Liver (tissue), 8 donors: ENCODE measurements at regions not wholly inside any gene's neighbourhood (a gene's known extent, or its start where the extent isn't known, plus 50 kb on each side); places are given as distances from the start of the nearest gene placed in this dataset.

ENCODE experiments used
- DNase-seq: peaks from one replicate; pipeline ENCODE4 v3.0.0-alpha.2; 2017; ENCODE audit warnings: low spot score
- H3K27ac ChIP-seq, 2 donors: one replicate each; pipeline ENCODE4 v1.7.0; 2013; ENCODE audit warnings: inconsistent platforms in 2 of 2, low read length in 2 of 2, control low read depth in 1 of 2, low read depth in 1 of 2, mild to moderate bottlenecking in 1 of 2
- H3K27me3 ChIP-seq, 4 donors: one replicate each; pipeline versions ENCODE4 v1.6.1 to v1.7.0; 2013; ENCODE audit warnings: low read length in 3 of 4, inconsistent platforms in 1 of 4, mild to moderate bottlenecking in 1 of 4, moderate library complexity in 1 of 4; ENCODE audit not compliant: control insufficient read depth in 4 of 4, insufficient read depth in 4 of 4
- H3K36me3 ChIP-seq, 4 donors: one replicate each; pipeline versions ENCODE4 v1.6.1 to v1.7.0; 2013; ENCODE audit warnings: low read length in 3 of 4, mild to moderate bottlenecking in 3 of 4, low read depth in 1 of 4, moderate library complexity in 1 of 4; ENCODE audit not compliant: control insufficient read depth in 4 of 4, insufficient read depth in 3 of 4
- H3K4me1 ChIP-seq, 4 donors: one replicate each; pipeline versions ENCODE4 v1.6.1 to v1.7.0; 2013; ENCODE audit warnings: low read length in 3 of 4, mild to moderate bottlenecking in 3 of 4, moderate library complexity in 1 of 4; ENCODE audit not compliant: control insufficient read depth in 4 of 4, insufficient read depth in 4 of 4
- H3K4me3 ChIP-seq, 3 donors: one replicate each; pipeline versions ENCODE4 v1.6.1 to v1.7.0; 2013; ENCODE audit warnings: low read length in 3 of 3, control low read depth in 1 of 3, low read depth in 1 of 3, mild to moderate bottlenecking in 1 of 3
- H3K9ac ChIP-seq, 2 donors: one replicate each; pipeline ENCODE4 v1.7.0; 2013; ENCODE audit warnings: low read length in 2 of 2, mild to moderate bottlenecking in 2 of 2, moderate library complexity in 2 of 2, control low read depth in 1 of 2, low read depth in 1 of 2
- H3K9me3 ChIP-seq, 4 donors: one replicate each; pipeline versions ENCODE4 v1.6.1 to v1.7.0; 2013; ENCODE audit warnings: low read length in 3 of 4; ENCODE audit not compliant: control insufficient read depth in 4 of 4
- ATF3 ChIP-seq: IDR thresholded peaks from 2 replicates; pipeline ENCODE4 v1.6.1; 2016; ENCODE audit warnings: antibody characterized with exemption
- CTCF ChIP-seq: fragments of 150-350 bp; IDR thresholded peaks from 2 replicates; pipeline ENCODE4 v1.5.1; 2017; ENCODE audit warnings: improper control_type of control experiment, low read depth, low read length; ENCODE audit not compliant: missing input control
- FOXA1 ChIP-seq: IDR thresholded peaks from 2 replicates; pipeline ENCODE4 v1.6.1; 2016; ENCODE audit warnings: antibody characterized with exemption
- FOXA2 ChIP-seq: IDR thresholded peaks from 2 replicates; pipeline ENCODE4 v1.6.1; 2016; ENCODE audit warnings: antibody characterized with exemption
- GABPA ChIP-seq, 2 donors: IDR thresholded peaks in 1 of 2; conservative IDR thresholded peaks in 1 of 2; 2 replicates each; pipeline ENCODE4 v1.6.1; 2016; ENCODE audit warnings: antibody characterized with exemption in 2 of 2, mild to moderate bottlenecking in 1 of 2, moderate library complexity in 1 of 2
- JUND ChIP-seq, 2 donors: IDR thresholded peaks; 2 replicates each; pipeline ENCODE4 v1.6.1; 2016; ENCODE audit warnings: antibody characterized with exemption in 2 of 2
- MAX ChIP-seq: IDR thresholded peaks from 2 replicates; pipeline ENCODE4 v1.6.1; 2016; ENCODE audit warnings: antibody characterized with exemption
- NR2F2 ChIP-seq: IDR thresholded peaks from 2 replicates; pipeline ENCODE4 v1.6.1; 2016; ENCODE audit warnings: antibody characterized with exemption
- RAD21 ChIP-seq, 2 donors: IDR thresholded peaks; 2 replicates each; pipeline ENCODE4 v1.6.1; 2016; ENCODE audit warnings: antibody characterized with exemption in 2 of 2, mild to moderate bottlenecking in 2 of 2
- REST ChIP-seq: IDR thresholded peaks from 2 replicates; pipeline ENCODE4 v1.6.1; 2016; ENCODE audit warnings: antibody characterized with exemption, mild to moderate bottlenecking
- RXRA ChIP-seq, 2 donors: IDR thresholded peaks; 2 replicates each; pipeline ENCODE4 v1.6.1; 2017 to 2018; ENCODE audit warnings: antibody characterized with exemption in 2 of 2, mild to moderate bottlenecking in 1 of 2
- TAF1 ChIP-seq: conservative IDR thresholded peaks from 2 replicates; pipeline ENCODE4 v1.6.1; 2016; ENCODE audit warnings: antibody characterized with exemption, mild to moderate bottlenecking
- YY1 ChIP-seq: IDR thresholded peaks from 2 replicates; pipeline ENCODE4 v1.6.1; 2016; ENCODE audit warnings: antibody characterized with exemption, mild to moderate bottlenecking
- ZBTB33 ChIP-seq: IDR thresholded peaks from 2 replicates; pipeline ENCODE4 v1.6.1; 2016; ENCODE audit warnings: antibody characterized with exemption
- WGBS: extraction: QIAGEN DNeasy Blood & Tissue Kit; methylation state at CpG from one replicate; pipeline ENCODE4 v1.1.7; 2013; 5-methylcytosine and 5-hydroxymethylcytosine counted together
- donor health status: healthy.
- donor health status: healthy.
- donor health status: healthy.
- donor health status: healthy.
- donor health status: healthy.

GRCh38 chrX:1743105-1743504 is 128.2 kb downstream of the ASMT start:
- TF ChIP-seq JUND (IDR thresholded peaks at IDR 0.05) (no peak), FOXA1 (no peak), FOXA2 (no peak), ATF3 (no peak)
- 64% methylated on average over 4 of the region's 4 CpGs for WGBS

GRCh38 chrX:1743663-1744062 is 128.8 kb downstream of the ASMT start:
- DNase-seq = no peak
- 52% methylated on average over 2 of the region's 2 CpGs for WGBS
- H3K27me3 ChIP-seq = peaks cover 0 to 6% (median 2%) of the 10 kb centered on the region in 4 donors
- H3K9ac ChIP-seq = no peak overlapping the region
- H3K9me3 ChIP-seq = peaks cover 0 to 4% (median under 1%) of the 10 kb centered on the region in 4 donors
- no peaks in the 10 kb centered on the region for H3K4me1 ChIP-seq
- TF ChIP-seq ATF3 (no peak), MAX (no peak), CTCF (no peak), REST (no peak), NR2F2 (no peak), JUND (IDR thresholded peaks at IDR 0.05) (no peak), YY1 (no peak), RXRA (IDR thresholded peaks at IDR 0.05) (no peak), TAF1 (no peak), RAD21 (IDR thresholded peaks at IDR 0.05) (no peak), FOXA2 (no peak)
- no peaks in the 10 kb centered on the region for H3K36me3 ChIP-seq
- H3K27ac ChIP-seq = no peak overlapping the region
- H3K4me3 ChIP-seq = no peak overlapping the region

More at GRCh38 chrX:1743105-1743504, 128.2 kb downstream of the ASMT start:
- no peak overlapping the region for H3K9ac ChIP-seq
- no peaks in the 10 kb centered on the region for H3K36me3 ChIP-seq
- H3K27ac ChIP-seq = no peak overlapping the region
- H3K4me1 ChIP-seq = no peaks in the 10 kb centered on the region
- H3K4me3 ChIP-seq = no peak overlapping the region
- peaks cover 0 to 2% (median under 1%) of the 10 kb centered on the region in 4 donors for H3K27me3 ChIP-seq
- DNase-seq = no peak
- peaks cover 0 to under 1% (median 0%) of the 10 kb centered on the region in 4 donors for H3K9me3 ChIP-seq

GRCh38 chrX:1748408-1748807 is 133.5 kb downstream of the ASMT start:
- Histone ChIP-seq H3K4me1 (no peaks in the 10 kb centered on the region), H3K9me3 (peaks cover 0 to 4% (median under 1%) of the 10 kb centered on the region in 4 donors), H3K4me3 (no peak overlapping the region), H3K27me3 (peaks cover 0 to 6% (median 2%) of the 10 kb centered on the region in 4 donors), H3K36me3 (no peaks in the 10 kb centered on the region), H3K27ac (no peak overlapping the region), H3K9ac (no peak overlapping the region)
- 46% methylated on average over 3 of the region's 3 CpGs for WGBS
- no peak for TF ChIP-seq REST
- TF ChIP-seq GABPA (IDR thresholded peaks at IDR 0.05 in 1 of 2, conservative IDR thresholded peaks at IDR 0.05 in 1 of 2) = no peak
- no peak for TF ChIP-seq MAX
- no peak for TF ChIP-seq NR2F2
- TF ChIP-seq FOXA2 = no peak
- no peak for TF ChIP-seq TAF1
- TF ChIP-seq ZBTB33 = no peak
- no peak for TF ChIP-seq RXRA (IDR thresholded peaks at IDR 0.05)
- DNase-seq = no peak
